OCI-LY1 (cell line): ENCODE measurements at regions not wholly inside any gene's neighbourhood (a gene's known extent, or its start where the extent isn't known, plus 50 kb on each side); places are given as distances from the start of the nearest gene placed in this dataset.

Experiments used
- H2AFZ ChIP-seq: fragments of 200-600 bp; sonication (generic), shearing (Covaris generic); 2 replicates; pipeline ENCODE4 v1.6.0; 2014; ENCODE audit warnings: antibody characterized with exemption, mild to moderate bottlenecking, low read length
- H3F3A ChIP-seq: fragments of 200-600 bp; sonication (generic), shearing (Covaris generic); 2 replicates; pipeline ENCODE4 v1.6.0; 2014; ENCODE audit warnings: mild to moderate bottlenecking, antibody characterized with exemption, low read length, moderate library complexity; ENCODE audit not compliant: insufficient read depth
- H3K27ac ChIP-seq: fragments of 200-600 bp; sonication (generic); 2 replicates; pipeline ENCODE4 v1.5.1; 2014; ENCODE audit warnings: low read length, mixed run types, mild to moderate bottlenecking, low read depth; ENCODE audit not compliant: poor library complexity, severe bottlenecking
- H3K27me3 ChIP-seq: fragments of 200-600 bp; sonication (generic); 2 replicates; pipeline ENCODE4 v1.6.0; 2014; ENCODE audit warnings: antibody characterized with exemption, mild to moderate bottlenecking, low read length, moderate library complexity; ENCODE audit not compliant: insufficient read depth
- H3K36me3 ChIP-seq: fragments of 200-600 bp; sonication (generic); 2 replicates; pipeline ENCODE4 v1.6.1; 2014; ENCODE audit warnings: mild to moderate bottlenecking, antibody characterized with exemption, low read length, moderate library complexity, mixed read lengths; ENCODE audit not compliant: insufficient read depth
- H3K4me1 ChIP-seq: fragments of 200-600 bp; sonication (generic); 2 replicates; pipeline ENCODE4 v1.5.1; 2014; ENCODE audit warnings: mild to moderate bottlenecking, low read length, moderate library complexity; ENCODE audit not compliant: insufficient read depth, severe bottlenecking
- H3K4me2 ChIP-seq: fragments of 200-600 bp; sonication (generic), shearing (Covaris generic); 2 replicates; pipeline ENCODE4 v1.6.1; 2014; ENCODE audit warnings: low read length
- H3K4me3 ChIP-seq: fragments of 200-600 bp; sonication (generic); 2 replicates; pipeline ENCODE4 v1.5.1; 2014; ENCODE audit warnings: low read length, low read depth, mild to moderate bottlenecking, mixed read lengths; ENCODE audit not compliant: poor library complexity, severe bottlenecking
- H3K79me2 ChIP-seq: fragments of 200-600 bp; shearing (Covaris generic); 2 replicates; pipeline ENCODE4 v1.6.1; 2016; ENCODE audit warnings: mixed run types, low read length, mixed read lengths; ENCODE audit not compliant: insufficient read depth
- H3K9ac ChIP-seq: fragments of 200-600 bp; sonication (generic), shearing (Covaris generic); 2 replicates; pipeline ENCODE4 v1.6.1; 2014; ENCODE audit warnings: mild to moderate bottlenecking, low read length, mixed read lengths
- H3K9me2 ChIP-seq: fragments of 200-600 bp; sonication (generic), shearing (Covaris generic); 2 replicates; pipeline ENCODE4 v1.6.1; 2014; ENCODE audit warnings: low read depth, mild to moderate bottlenecking, low read length, mixed read lengths
- H3K9me3 ChIP-seq: fragments of 200-600 bp; shearing (Covaris generic); 2 replicates; pipeline ENCODE4 v1.6.1; 2014; ENCODE audit warnings: low read length, mixed read lengths
- H4K20me1 ChIP-seq: fragments of 200-600 bp; sonication (generic), shearing (Covaris generic); 2 replicates; pipeline ENCODE4 v1.6.0; 2016; ENCODE audit warnings: mild to moderate bottlenecking, low read length; ENCODE audit not compliant: insufficient read depth
- CTCF ChIP-seq: fragments of 200-600 bp; sonication (generic), shearing (Covaris generic); IDR thresholded peaks from 2 replicates; pipeline ENCODE4 v1.5.1; 2017; ENCODE audit warnings: mild to moderate bottlenecking, antibody characterized with exemption, low read length, moderate library complexity, mixed read lengths
- EZH2 ChIP-seq: fragments of 200-600 bp; sonication (generic), shearing (Covaris generic); IDR thresholded peaks from 2 replicates; pipeline ENCODE4 v1.8.0; 2017; ENCODE audit warnings: borderline replicate concordance, mixed run types, mild to moderate bottlenecking, antibody characterized with exemption, low read length, moderate library complexity, mixed read lengths

GRCh38 chr1:30607723-30608122, 115.7 kb downstream of the MATN1 start:
- H3K36me3 ChIP-seq, result no peaks in the 10 kb centered on the region
- no peak overlapping the region for H2AFZ ChIP-seq
- no peak overlapping the region for H3K4me3 ChIP-seq
- no peaks in the 10 kb centered on the region for H3F3A ChIP-seq
- H4K20me1 ChIP-seq, result no peaks in the 10 kb centered on the region
- no peaks in the 10 kb centered on the region for H3K9me3 ChIP-seq
- H3K9ac ChIP-seq, result no peak overlapping the region
- H3K4me1 ChIP-seq, result no peaks in the 10 kb centered on the region
- TF ChIP-seq CTCF (no peak), EZH2 (no peak)
- H3K9me2 ChIP-seq, result no peaks in the 10 kb centered on the region
- no peak overlapping the region for H3K27ac ChIP-seq
- no peaks in the 10 kb centered on the region; the same call in 1 of the 2 replicates for H3K27me3 ChIP-seq
- no peaks in the 10 kb centered on the region for H3K79me2 ChIP-seq
- H3K4me2 ChIP-seq, result no peak overlapping the region

GRCh38 chr1:30606166-30606565, 117.2 kb downstream of the MATN1 start:
- Histone ChIP-seq H3F3A (no peaks in the 10 kb centered on the region), H2AFZ (no peak overlapping the region), H3K27ac (no peak overlapping the region), H3K9me3 (no peaks in the 10 kb centered on the region), H3K27me3 (no peaks in the 10 kb centered on the region; the same call in none of the 2 replicates), H3K9me2 (no peaks in the 10 kb centered on the region), H3K4me2 (no peak overlapping the region), H3K9ac (no peak overlapping the region), H3K4me3 (no peak overlapping the region), H3K4me1 (no peaks in the 10 kb centered on the region), H3K79me2 (no peaks in the 10 kb centered on the region), H3K36me3 (no peaks in the 10 kb centered on the region), H4K20me1 (no peaks in the 10 kb centered on the region)
- TF ChIP-seq EZH2, result no peak
- no peak for TF ChIP-seq CTCF

- no peaks in the 10 kb centered on the region for H3K4me1 ChIP-seq
- TF ChIP-seq EZH2, result no peak
- TF ChIP-seq CTCF, result no peak
- no peak overlapping the region for H3K27ac ChIP-seq
- H3F3A ChIP-seq, result no peaks in the 10 kb centered on the region
- no peaks in the 10 kb centered on the region for H4K20me1 ChIP-seq
- no peaks in the 10 kb centered on the region for H3K9me2 ChIP-seq
- no peak overlapping the region for H2AFZ ChIP-seq
- H3K79me2 ChIP-seq, result no peaks in the 10 kb centered on the region
- H3K27me3 ChIP-seq, result no peaks in the 10 kb centered on the region; the same call in none of the 2 replicates
- no peaks in the 10 kb centered on the region for H3K9me3 ChIP-seq
- H3K36me3 ChIP-seq, result no peaks in the 10 kb centered on the region
- H3K4me2 ChIP-seq, result no peak overlapping the region
- H3K4me3 ChIP-seq, result no peak overlapping the region
- no peak overlapping the region for H3K9ac ChIP-seq
These were observed 117.9 kb downstream of the MATN1 start for GRCh38 chr1:30605441-30605920.
